GM23338 (cell line): ENCODE measurements at regions not wholly inside any gene's neighbourhood (a gene's known extent, or its start where the extent isn't known, plus 50 kb on each side); places are given as distances from the start of the nearest gene placed in this dataset.

Experiments
- ATAC-seq: fragments of 200-7000 bp; cut with Tn5 transposase; 3 replicates; pipeline ENCODE4 v1.9.1; 2020
- DNase-seq: peaks from one replicate; pipeline ENCODE4 v3.0.0-alpha.2; 2015; ENCODE audit warnings: low spot score
- H2AFZ ChIP-seq: fragments of 200-600 bp; sonication (generic); 2 replicates; pipeline ENCODE4 v1.8.0; 2016; ENCODE audit warnings: antibody characterized with exemption, mild to moderate bottlenecking, moderate library complexity
- H3F3A ChIP-seq: fragments of 200-600 bp; sonication (generic); replicated peaks from 2 replicates; pipeline ENCODE4 v1.8.0; 2017; ENCODE audit warnings: antibody characterized with exemption, mixed run types, low read depth
- H3K27ac ChIP-seq: fragments of 200-600 bp; sonication (generic); 2 replicates; pipeline ENCODE4 v1.6.1; 2016; ENCODE audit warnings: low read depth
- H3K27me3 ChIP-seq: fragments of 200-600 bp; sonication (generic); 2 replicates; pipeline ENCODE4 v1.8.0; 2016; ENCODE audit warnings: mild to moderate bottlenecking, mixed run types, moderate library complexity; ENCODE audit not compliant: insufficient read depth
- H3K36me3 ChIP-seq: fragments of 200-600 bp; sonication (generic); 2 replicates; pipeline ENCODE4 v1.8.0; 2016; ENCODE audit warnings: mild to moderate bottlenecking; ENCODE audit not compliant: insufficient read depth
- H3K4me1 ChIP-seq: fragments of 200-600 bp; sonication (generic); 2 replicates; pipeline ENCODE4 v1.8.0; 2016; ENCODE audit warnings: mild to moderate bottlenecking, moderate library complexity; ENCODE audit not compliant: insufficient read depth
- H3K4me2 ChIP-seq: fragments of 200-600 bp; sonication (generic); 2 replicates; pipeline ENCODE4 v1.7.1; 2017; ENCODE audit warnings: mixed run types
- H3K4me3 ChIP-seq: fragments of 200-600 bp; sonication (generic); 2 replicates; pipeline ENCODE4 v1.6.1; 2016; ENCODE audit warnings: mixed run types
- H3K79me2 ChIP-seq: fragments of 200-600 bp; sonication (generic); replicated peaks from 2 replicates; pipeline ENCODE4 v1.8.0; 2017; ENCODE audit warnings: mild to moderate bottlenecking; ENCODE audit not compliant: insufficient read depth
- H3K9me2 ChIP-seq: fragments of 200-600 bp; sonication (generic); 2 replicates; pipeline ENCODE4 v1.8.0; 2017; ENCODE audit not compliant: insufficient read depth
- H4K20me1 ChIP-seq: fragments of 200-600 bp; sonication (generic); replicated peaks from 2 replicates; pipeline ENCODE4 v1.8.0; 2017; ENCODE audit warnings: mild to moderate bottlenecking; ENCODE audit not compliant: insufficient read depth
- H3K27ac Mint-ChIP-seq: 2 replicates; pipeline ENCODE4 v1.8.0; 2020; ENCODE audit warnings: inconsistent platforms, mild to moderate bottlenecking, moderate library complexity, mixed read lengths
- H3K27me3 Mint-ChIP-seq: 3 replicates; pipeline ENCODE4 v1.8.0; 2022; ENCODE audit warnings: low read depth, mild to moderate bottlenecking, moderate library complexity, mixed read lengths, inconsistent platforms; ENCODE audit not compliant: insufficient read depth, poor library complexity
- H3K36me3 Mint-ChIP-seq: 3 replicates; pipeline ENCODE4 v1.8.0; 2021; ENCODE audit warnings: low read depth, mild to moderate bottlenecking, inconsistent platforms, moderate library complexity, mixed read lengths
- H3K4me1 Mint-ChIP-seq: 3 replicates; pipeline ENCODE4 v1.8.0; 2020; ENCODE audit warnings: mild to moderate bottlenecking, inconsistent platforms, mixed read lengths
- H3K4me3 Mint-ChIP-seq: 3 replicates; pipeline ENCODE4 v1.8.0; 2021; ENCODE audit warnings: moderate library complexity, mild to moderate bottlenecking, inconsistent platforms, mixed read lengths
- H3K9me3 Mint-ChIP-seq: 3 replicates; pipeline ENCODE4 v1.8.0; 2020; ENCODE audit warnings: moderate library complexity, mild to moderate bottlenecking, inconsistent platforms, mixed read lengths
- CTCF ChIP-seq, 2 experiments: fragments of 200-600 bp in 1 of 2; sonication (generic) in 1 of 2; conservative IDR thresholded peaks; 2 replicates each; pipeline versions ENCODE4 v1.5.1 to v1.6.1; 2016 to 2017; ENCODE audit warnings: antibody characterized with exemption in 2 of 2, low read depth in 2 of 2, mild to moderate bottlenecking in 2 of 2, moderate library complexity in 1 of 2
- ETS1 ChIP-seq: IDR thresholded peaks from 2 replicates; pipeline ENCODE4 v1.6.1; 2016; ENCODE audit warnings: antibody characterized with exemption
- EZH2phosphoT487 ChIP-seq: fragments of 200-600 bp; sonication (generic); IDR thresholded peaks from one replicate; pipeline ENCODE4 v1.8.1; 2018; ENCODE audit warnings: antibody characterized with exemption; ENCODE audit not compliant: unreplicated experiment
- JUNB ChIP-seq: IDR thresholded peaks from one replicate; pipeline ENCODE4 v1.6.1; 2016; ENCODE audit warnings: antibody characterized with exemption; ENCODE audit not compliant: unreplicated experiment
- NANOG ChIP-seq: IDR thresholded peaks from 2 replicates; pipeline ENCODE4 v1.6.1; 2016; ENCODE audit warnings: antibody characterized with exemption, borderline replicate concordance
- REST ChIP-seq: IDR thresholded peaks from one replicate; pipeline ENCODE4 v1.6.1; 2018; ENCODE audit warnings: antibody characterized with exemption; ENCODE audit not compliant: unreplicated experiment
- STAT1 ChIP-seq: IDR thresholded peaks from one replicate; pipeline ENCODE4 v1.6.1; 2016; ENCODE audit warnings: antibody characterized with exemption; ENCODE audit not compliant: unreplicated experiment
- ZNF114 ChIP-seq: fragments of 250-450 bp; sonication (Bioruptor Pico); IDR thresholded peaks from 2 replicates; pipeline ENCODE4 v1.5.0; 2020; ENCODE audit warnings: mild to moderate bottlenecking, moderate library complexity

GRCh38 chr12:62158013-62158412, 102.2 kb upstream of the USP15 start (continued):
- TF ChIP-seq CTCF (conservative IDR thresholded peaks at IDR 0.05; ENCODE audit: low read depth in 2 of 2), result no peak

GRCh38 chr12:62158461-62159360, 101.5 kb upstream of the USP15 start:
- ATAC-seq, result no peak
- no peaks in the 10 kb centered on the region for H3K36me3 Mint-ChIP-seq
- Histone ChIP-seq H3K4me2 (no peak overlapping the region), H3F3A (no peaks in the 10 kb centered on the region), H3K9me2 (no peaks in the 10 kb centered on the region), H3K36me3 (no peaks in the 10 kb centered on the region), H3K79me2 (no peaks in the 10 kb centered on the region), H3K27ac (no peak overlapping the region), H3K4me3 (no peak overlapping the region), H2AFZ (no peak overlapping the region), H3K4me1 (no peaks in the 10 kb centered on the region), H4K20me1 (no peaks in the 10 kb centered on the region), H3K27me3 (no peaks in the 10 kb centered on the region)
- no peak overlapping the region for H3K27ac Mint-ChIP-seq
- peaks cover 5% of the 10 kb centered on the region; the same call in 1 of the 3 replicates for H3K4me1 Mint-ChIP-seq
- no peak for TF ChIP-seq EZH2phosphoT487
- TF ChIP-seq STAT1, result no peak
- no peak for TF ChIP-seq ETS1
- no peak for TF ChIP-seq ZNF114 (CRISPR knock-in tag)
- TF ChIP-seq JUNB, result no peak
- TF ChIP-seq NANOG, result no peak
- no peak for TF ChIP-seq REST
- no peak overlapping the region for H3K4me3 Mint-ChIP-seq
- DNase-seq, result no peak
- peaks cover 3% of the 10 kb centered on the region for H3K27me3 Mint-ChIP-seq
- H3K9me3 Mint-ChIP-seq, result no peaks in the 10 kb centered on the region
